Endothelial cell of umbilical vein (primary cell): ENCODE measurements at regions not wholly inside any gene's neighbourhood (a gene's known extent, or its start where the extent isn't known, plus 50 kb on each side); places are given as distances from the start of the nearest gene placed in this dataset.

Experiments used
- EZH2 ChIP-seq: IDR thresholded peaks from 2 replicates; pipeline ENCODE4 v1.6.1; 2012; ENCODE audit warnings: borderline replicate concordance, low read depth, mild to moderate bottlenecking, moderate library complexity, low read length, inconsistent platforms; ENCODE audit not compliant: severe bottlenecking
- GATA2 ChIP-seq: IDR thresholded peaks from 2 replicates; pipeline ENCODE4 v1.7.0; 2011; ENCODE audit warnings: low read depth, mild to moderate bottlenecking, moderate library complexity, mixed read lengths, low read length; ENCODE audit not compliant: insufficient read length, insufficient read depth
- POLR2A ChIP-seq: IDR thresholded peaks from 2 replicates; pipeline ENCODE4 v1.6.1; 2012; ENCODE audit warnings: low read depth, mild to moderate bottlenecking, control low read depth, low read length
- POLR2AphosphoS5 ChIP-seq: IDR thresholded peaks from 2 replicates; pipeline ENCODE4 v1.6.1; 2012; ENCODE audit warnings: low read depth, mild to moderate bottlenecking, control low read depth, low read length, moderate library complexity; ENCODE audit not compliant: insufficient read depth
- TF ChIP-seq, protein P1 (sequence below), 2 donors: IDR thresholded peaks; 1 replicate in 1 of 2; 2 replicates in 1 of 2; pipeline ENCODE4 v1.5.1; 2011; ENCODE audit warnings: low read length in 2 of 2, mild to moderate bottlenecking in 2 of 2, moderate library complexity in 2 of 2, control low read depth in 1 of 2, inconsistent platforms in 1 of 2, low read depth in 1 of 2; ENCODE audit not compliant: insufficient read depth in 1 of 2; ENCODE audit errors: extremely low read depth in 1 of 2

DNA sequence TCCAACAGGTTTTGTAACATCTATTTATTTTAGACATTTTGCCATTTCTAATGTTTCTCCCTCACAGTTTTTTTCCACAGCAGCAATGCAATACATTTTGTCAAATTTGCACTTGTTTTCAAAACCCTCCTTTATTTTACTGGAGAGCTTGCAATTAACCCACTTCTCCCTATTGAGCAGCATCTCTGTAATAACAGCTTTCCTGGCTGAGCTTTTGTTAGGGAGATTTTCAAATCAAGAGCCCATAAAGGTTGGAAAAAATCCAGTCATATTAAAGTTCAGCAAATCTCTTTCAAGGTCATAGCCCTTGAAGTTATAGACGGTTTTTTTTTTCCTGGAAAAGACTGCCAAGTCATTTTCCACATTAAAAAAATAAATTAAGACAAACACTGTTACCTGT, 450.6 kb upstream of the TENM3 start:
- TF ChIP-seq, protein P1, sequence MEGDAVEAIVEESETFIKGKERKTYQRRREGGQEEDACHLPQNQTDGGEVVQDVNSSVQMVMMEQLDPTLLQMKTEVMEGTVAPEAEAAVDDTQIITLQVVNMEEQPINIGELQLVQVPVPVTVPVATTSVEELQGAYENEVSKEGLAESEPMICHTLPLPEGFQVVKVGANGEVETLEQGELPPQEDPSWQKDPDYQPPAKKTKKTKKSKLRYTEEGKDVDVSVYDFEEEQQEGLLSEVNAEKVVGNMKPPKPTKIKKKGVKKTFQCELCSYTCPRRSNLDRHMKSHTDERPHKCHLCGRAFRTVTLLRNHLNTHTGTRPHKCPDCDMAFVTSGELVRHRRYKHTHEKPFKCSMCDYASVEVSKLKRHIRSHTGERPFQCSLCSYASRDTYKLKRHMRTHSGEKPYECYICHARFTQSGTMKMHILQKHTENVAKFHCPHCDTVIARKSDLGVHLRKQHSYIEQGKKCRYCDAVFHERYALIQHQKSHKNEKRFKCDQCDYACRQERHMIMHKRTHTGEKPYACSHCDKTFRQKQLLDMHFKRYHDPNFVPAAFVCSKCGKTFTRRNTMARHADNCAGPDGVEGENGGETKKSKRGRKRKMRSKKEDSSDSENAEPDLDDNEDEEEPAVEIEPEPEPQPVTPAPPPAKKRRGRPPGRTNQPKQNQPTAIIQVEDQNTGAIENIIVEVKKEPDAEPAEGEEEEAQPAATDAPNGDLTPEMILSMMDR (IDR thresholded peaks at IDR 0.05; ENCODE audit: extremely low read depth in 1 of 2, insufficient read depth in 1 of 2, low read depth in 1 of 2, low read length in 2 of 2) = no peak
- TF ChIP-seq EZH2 = no peak
- no peak for TF ChIP-seq POLR2A
- TF ChIP-seq GATA2 = no peak
- TF ChIP-seq POLR2AphosphoS5 = no peak
